SK-N-SH treated with all-trans-retinoic acid at 6 μM for 48 hours (cell line): ENCODE measurements at regions not wholly inside any gene's neighbourhood (a gene's known extent, or its start where the extent isn't known, plus 50 kb on each side); places are given as distances from the start of the nearest gene placed in this dataset.

Experiments used
- ATAC-seq: fragments of 200-7000 bp; cut with Tn5 transposase; 3 replicates; pipeline ENCODE4 v1.9.1; 2020; ENCODE audit warnings: mild to moderate bottlenecking, moderate library complexity
- ARNTL ChIP-seq: fragments of 450-650 bp; formaldehyde crosslinking; IDR thresholded peaks from 2 replicates; pipeline ENCODE4 v1.5.0; 2020; ENCODE audit warnings: low read depth, mild to moderate bottlenecking, moderate library complexity, borderline replicate concordance
- CSDC2 ChIP-seq: fragments of 250-450 bp; sonication (Bioruptor Pico); IDR thresholded peaks from 2 replicates; pipeline ENCODE4 v1.5.0; 2020; ENCODE audit warnings: mild to moderate bottlenecking, moderate library complexity
- ESRRG ChIP-seq: fragments of 250-450 bp; sonication (Bioruptor Pico); IDR thresholded peaks from 2 replicates; pipeline ENCODE4 v1.6.1; 2021; ENCODE audit warnings: mild to moderate bottlenecking
- GLIS3 ChIP-seq: fragments of 250-450 bp; sonication (Bioruptor Pico); IDR thresholded peaks from 2 replicates; pipeline ENCODE4 v1.5.0; 2020; ENCODE audit warnings: mild to moderate bottlenecking, moderate library complexity
- ISL1 ChIP-seq: fragments of 250-450 bp; sonication (Bioruptor Pico); IDR thresholded peaks from 2 replicates; pipeline ENCODE4 v2.1.2; 2022; ENCODE audit warnings: mild to moderate bottlenecking, moderate library complexity
- OSR1 ChIP-seq: fragments of 250-450 bp; sonication (Bioruptor Pico); IDR thresholded peaks from 2 replicates; pipeline ENCODE4 v1.8.0; 2022; ENCODE audit warnings: moderate library complexity, mild to moderate bottlenecking, inconsistent platforms
- PPARA ChIP-seq: fragments of 250-450 bp; sonication (Bioruptor Pico); IDR thresholded peaks from 2 replicates; pipeline ENCODE4 v1.5.0; 2020; ENCODE audit warnings: mild to moderate bottlenecking, borderline replicate concordance
- RARB ChIP-seq: fragments of 250-450 bp; sonication (Bioruptor Pico); IDR thresholded peaks from 2 replicates; pipeline ENCODE4 v1.8.0; 2021; ENCODE audit warnings: mild to moderate bottlenecking, moderate library complexity
- SNAI2 ChIP-seq: fragments of 250-450 bp; sonication (Bioruptor Pico); IDR thresholded peaks from 2 replicates; pipeline ENCODE4 v1.5.0; 2020; ENCODE audit warnings: mild to moderate bottlenecking, moderate library complexity
- TCF4 ChIP-seq: fragments of 250-450 bp; sonication (Bioruptor Pico); IDR thresholded peaks from 2 replicates; pipeline ENCODE4 v1.8.0; 2021; ENCODE audit warnings: mild to moderate bottlenecking, moderate library complexity, borderline replicate concordance
- TOX ChIP-seq: fragments of 250-450 bp; sonication (Bioruptor Pico); IDR thresholded peaks from 2 replicates; pipeline ENCODE4 v1.8.0; 2021; ENCODE audit warnings: mild to moderate bottlenecking, moderate library complexity, borderline replicate concordance
- ZC3H10 ChIP-seq: fragments of 250-450 bp; sonication (Bioruptor Pico); IDR thresholded peaks from 2 replicates; pipeline ENCODE4 v1.5.1; 2021; ENCODE audit warnings: mild to moderate bottlenecking, moderate library complexity
- ZFP3 ChIP-seq: fragments of 250-450 bp; sonication (Bioruptor Pico); IDR thresholded peaks from 2 replicates; pipeline ENCODE4 v1.5.0; 2020; ENCODE audit warnings: mild to moderate bottlenecking, moderate library complexity
- ZFP30 ChIP-seq: fragments of 450-650 bp; formaldehyde crosslinking; IDR thresholded peaks from 2 replicates; pipeline ENCODE4 v1.5.0; 2022; ENCODE audit warnings: mild to moderate bottlenecking, moderate library complexity
- ZNF565 ChIP-seq: fragments of 450-650 bp; formaldehyde crosslinking; conservative IDR thresholded peaks from 2 replicates; pipeline ENCODE4 v1.5.0; 2020; ENCODE audit warnings: low read depth, mild to moderate bottlenecking, moderate library complexity
- ZNF70 ChIP-seq: fragments of 450-650 bp; formaldehyde crosslinking; IDR thresholded peaks from 2 replicates; pipeline ENCODE4 v1.5.0; 2020; ENCODE audit warnings: mild to moderate bottlenecking, moderate library complexity
- ZNF8 ChIP-seq: fragments of 450-650 bp; formaldehyde crosslinking; IDR thresholded peaks from 2 replicates; pipeline ENCODE4 v1.5.0; 2020; ENCODE audit warnings: mild to moderate bottlenecking, moderate library complexity
- TF ChIP-seq, protein P1 (sequence below): fragments of 250-450 bp; sonication (Bioruptor Pico); IDR thresholded peaks from 2 replicates; pipeline ENCODE4 v1.5.1; 2021; ENCODE audit warnings: mild to moderate bottlenecking, moderate library complexity
- TF ChIP-seq, protein P2 (sequence below): fragments of 250-450 bp; sonication (Bioruptor Pico); IDR thresholded peaks from 2 replicates; pipeline ENCODE4 v1.5.0; 2020; ENCODE audit warnings: mild to moderate bottlenecking, moderate library complexity
- TF ChIP-seq, protein P3 (sequence below): fragments of 250-450 bp; sonication (Bioruptor Pico); IDR thresholded peaks from 2 replicates; pipeline ENCODE4 v1.8.0; 2021; ENCODE audit warnings: low read depth, mild to moderate bottlenecking, moderate library complexity, borderline replicate concordance
- TF ChIP-seq, protein P4 (sequence below): fragments of 250-450 bp; sonication (Bioruptor Pico); IDR thresholded peaks from 2 replicates; pipeline ENCODE4 v1.8.0; 2020; ENCODE audit warnings: mild to moderate bottlenecking, moderate library complexity, borderline replicate concordance

- TF ChIP-seq GLIS3 (no peak), ZNF70 (CRISPR knock-in tag) (no peak), ZFP30 (CRISPR knock-in tag) (no peak), ARNTL (CRISPR knock-in tag) (no peak), TOX (CRISPR knock-in tag) (no peak), ISL1 (CRISPR knock-in tag) (no peak), ZFP3 (no peak), ZNF565 (no peak), RARB (no peak), ZC3H10 (CRISPR knock-in tag) (no peak), PPARA (CRISPR knock-in tag) (no peak), OSR1 (no peak), ESRRG (CRISPR knock-in tag) (no peak), CSDC2 (CRISPR knock-in tag) (no peak), SNAI2 (CRISPR knock-in tag) (no peak)
- TF ChIP-seq, protein P1, sequence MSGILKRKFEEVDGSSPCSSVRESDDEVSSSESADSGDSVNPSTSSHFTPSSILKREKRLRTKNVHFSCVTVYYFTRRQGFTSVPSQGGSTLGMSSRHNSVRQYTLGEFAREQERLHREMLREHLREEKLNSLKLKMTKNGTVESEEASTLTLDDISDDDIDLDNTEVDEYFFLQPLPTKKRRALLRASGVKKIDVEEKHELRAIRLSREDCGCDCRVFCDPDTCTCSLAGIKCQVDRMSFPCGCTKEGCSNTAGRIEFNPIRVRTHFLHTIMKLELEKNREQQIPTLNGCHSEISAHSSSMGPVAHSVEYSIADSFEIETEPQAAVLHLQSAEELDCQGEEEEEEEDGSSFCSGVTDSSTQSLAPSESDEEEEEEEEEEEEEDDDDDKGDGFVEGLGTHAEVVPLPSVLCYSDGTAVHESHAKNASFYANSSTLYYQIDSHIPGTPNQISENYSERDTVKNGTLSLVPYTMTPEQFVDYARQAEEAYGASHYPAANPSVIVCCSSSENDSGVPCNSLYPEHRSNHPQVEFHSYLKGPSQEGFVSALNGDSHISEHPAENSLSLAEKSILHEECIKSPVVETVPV (CRISPR knock-in tag): no peak
- TF ChIP-seq, protein P2, sequence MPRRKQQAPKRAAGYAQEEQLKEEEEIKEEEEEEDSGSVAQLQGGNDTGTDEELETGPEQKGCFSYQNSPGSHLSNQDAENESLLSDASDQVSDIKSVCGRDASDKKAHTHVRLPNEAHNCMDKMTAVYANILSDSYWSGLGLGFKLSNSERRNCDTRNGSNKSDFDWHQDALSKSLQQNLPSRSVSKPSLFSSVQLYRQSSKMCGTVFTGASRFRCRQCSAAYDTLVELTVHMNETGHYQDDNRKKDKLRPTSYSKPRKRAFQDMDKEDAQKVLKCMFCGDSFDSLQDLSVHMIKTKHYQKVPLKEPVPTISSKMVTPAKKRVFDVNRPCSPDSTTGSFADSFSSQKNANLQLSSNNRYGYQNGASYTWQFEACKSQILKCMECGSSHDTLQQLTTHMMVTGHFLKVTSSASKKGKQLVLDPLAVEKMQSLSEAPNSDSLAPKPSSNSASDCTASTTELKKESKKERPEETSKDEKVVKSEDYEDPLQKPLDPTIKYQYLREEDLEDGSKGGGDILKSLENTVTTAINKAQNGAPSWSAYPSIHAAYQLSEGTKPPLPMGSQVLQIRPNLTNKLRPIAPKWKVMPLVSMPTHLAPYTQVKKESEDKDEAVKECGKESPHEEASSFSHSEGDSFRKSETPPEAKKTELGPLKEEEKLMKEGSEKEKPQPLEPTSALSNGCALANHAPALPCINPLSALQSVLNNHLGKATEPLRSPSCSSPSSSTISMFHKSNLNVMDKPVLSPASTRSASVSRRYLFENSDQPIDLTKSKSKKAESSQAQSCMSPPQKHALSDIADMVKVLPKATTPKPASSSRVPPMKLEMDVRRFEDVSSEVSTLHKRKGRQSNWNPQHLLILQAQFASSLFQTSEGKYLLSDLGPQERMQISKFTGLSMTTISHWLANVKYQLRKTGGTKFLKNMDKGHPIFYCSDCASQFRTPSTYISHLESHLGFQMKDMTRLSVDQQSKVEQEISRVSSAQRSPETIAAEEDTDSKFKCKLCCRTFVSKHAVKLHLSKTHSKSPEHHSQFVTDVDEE (CRISPR knock-in tag): no peak
- TF ChIP-seq, protein P3, sequence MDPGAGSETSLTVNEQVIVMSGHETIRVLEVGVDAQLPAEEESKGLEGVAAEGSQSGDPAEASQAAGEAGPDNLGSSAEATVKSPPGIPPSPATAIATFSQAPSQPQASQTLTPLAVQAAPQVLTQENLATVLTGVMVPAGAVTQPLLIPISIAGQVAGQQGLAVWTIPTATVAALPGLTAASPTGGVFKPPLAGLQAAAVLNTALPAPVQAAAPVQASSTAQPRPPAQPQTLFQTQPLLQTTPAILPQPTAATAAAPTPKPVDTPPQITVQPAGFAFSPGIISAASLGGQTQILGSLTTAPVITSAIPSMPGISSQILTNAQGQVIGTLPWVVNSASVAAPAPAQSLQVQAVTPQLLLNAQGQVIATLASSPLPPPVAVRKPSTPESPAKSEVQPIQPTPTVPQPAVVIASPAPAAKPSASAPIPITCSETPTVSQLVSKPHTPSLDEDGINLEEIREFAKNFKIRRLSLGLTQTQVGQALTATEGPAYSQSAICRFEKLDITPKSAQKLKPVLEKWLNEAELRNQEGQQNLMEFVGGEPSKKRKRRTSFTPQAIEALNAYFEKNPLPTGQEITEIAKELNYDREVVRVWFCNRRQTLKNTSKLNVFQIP: no peak
- TF ChIP-seq, protein P4, sequence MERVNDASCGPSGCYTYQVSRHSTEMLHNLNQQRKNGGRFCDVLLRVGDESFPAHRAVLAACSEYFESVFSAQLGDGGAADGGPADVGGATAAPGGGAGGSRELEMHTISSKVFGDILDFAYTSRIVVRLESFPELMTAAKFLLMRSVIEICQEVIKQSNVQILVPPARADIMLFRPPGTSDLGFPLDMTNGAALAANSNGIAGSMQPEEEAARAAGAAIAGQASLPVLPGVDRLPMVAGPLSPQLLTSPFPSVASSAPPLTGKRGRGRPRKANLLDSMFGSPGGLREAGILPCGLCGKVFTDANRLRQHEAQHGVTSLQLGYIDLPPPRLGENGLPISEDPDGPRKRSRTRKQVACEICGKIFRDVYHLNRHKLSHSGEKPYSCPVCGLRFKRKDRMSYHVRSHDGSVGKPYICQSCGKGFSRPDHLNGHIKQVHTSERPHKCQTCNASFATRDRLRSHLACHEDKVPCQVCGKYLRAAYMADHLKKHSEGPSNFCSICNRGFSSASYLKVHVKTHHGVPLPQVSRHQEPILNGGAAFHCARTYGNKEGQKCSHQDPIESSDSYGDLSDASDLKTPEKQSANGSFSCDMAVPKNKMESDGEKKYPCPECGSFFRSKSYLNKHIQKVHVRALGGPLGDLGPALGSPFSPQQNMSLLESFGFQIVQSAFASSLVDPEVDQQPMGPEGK (CRISPR knock-in tag): no peak
- no peak for ATAC-seq
These were observed 151.0 kb upstream of the CDH11 start for GRCh38 chr16:65272699-65273414.

DNA sequence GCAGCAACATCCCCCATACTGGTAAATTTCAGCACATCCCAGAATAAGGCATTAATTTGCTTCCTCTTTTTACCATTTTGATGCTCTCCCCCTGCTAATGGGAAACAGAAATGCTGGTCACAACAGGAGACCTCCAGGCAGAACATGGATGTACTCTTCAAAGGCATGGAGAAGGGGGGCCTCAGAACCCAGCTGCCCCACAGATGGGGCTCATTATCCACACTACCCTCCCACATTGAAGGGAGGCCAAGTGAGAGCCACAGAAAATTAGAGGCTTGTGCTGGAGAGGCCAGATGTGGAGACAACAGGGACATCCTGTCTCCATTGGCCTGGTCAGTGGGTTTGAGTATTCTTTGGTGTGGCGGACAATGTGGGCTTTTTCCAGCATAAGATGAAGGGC, 150.1 kb upstream of the CDH11 start:
- TF ChIP-seq ZNF8 (CRISPR knock-in tag) (no peak), ZFP30 (CRISPR knock-in tag) (no peak), CSDC2 (CRISPR knock-in tag) (no peak), ARNTL (CRISPR knock-in tag) (no peak), GLIS3 (no peak)
- no peak for ATAC-seq

DNA sequence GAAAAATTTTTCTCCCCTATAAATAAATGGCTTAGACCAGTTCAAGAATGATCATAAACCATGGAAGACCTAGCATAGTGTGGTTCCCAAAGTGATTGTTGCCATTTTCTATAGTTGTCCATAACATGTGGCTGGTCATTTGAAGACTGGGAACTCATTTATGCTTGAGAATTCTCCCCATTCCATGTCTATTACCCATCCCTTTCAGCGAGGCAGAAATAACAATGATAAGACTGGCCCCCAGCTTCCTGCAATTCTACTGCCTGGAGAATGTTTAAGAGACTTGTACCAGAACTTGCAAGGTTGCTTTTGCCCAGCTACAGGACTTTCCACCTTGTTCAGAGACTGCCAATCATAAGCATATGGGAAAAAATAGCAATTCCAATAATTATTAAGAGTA, 146.5 kb upstream of the CDH11 start:
- no peak for ATAC-seq
- TF ChIP-seq ISL1 (CRISPR knock-in tag): no peak
- TF ChIP-seq ZNF8 (CRISPR knock-in tag): no peak
- TF ChIP-seq ZNF565: no peak
- TF ChIP-seq, protein P1 (CRISPR knock-in tag): no peak
- TF ChIP-seq SNAI2 (CRISPR knock-in tag): no peak
- no peak for TF ChIP-seq TCF4
- TF ChIP-seq ARNTL (CRISPR knock-in tag): no peak
- TF ChIP-seq ZFP30 (CRISPR knock-in tag): no peak
- no peak for TF ChIP-seq ZC3H10 (CRISPR knock-in tag)
